A673 (cell line): ENCODE measurements at regions not wholly inside any gene's neighbourhood (a gene's known extent, or its start where the extent isn't known, plus 50 kb on each side); places are given as distances from the start of the nearest gene placed in this dataset.

Source experiments
- BruUV-seq: library from RNA; stranded (reverse); fragments of 400-500 nt; replicated peaks from 2 replicates; lab custom pipeline; 2021; lab: Mats Ljungman, UMichigan
- CTCF ChIA-PET: fragments of 300-600 bp; sonication (Branson Sonifier 250); formaldehyde crosslinking; loops from one replicate; lab custom pipeline; 2022; ENCODE audit warnings: antibody characterized with exemption; lab: Charles Lee
- POLR2A ChIA-PET: fragments of 300-600 bp; sonication (Branson Sonifier 250); formaldehyde crosslinking; loops from one replicate; lab custom pipeline; 2022; ENCODE audit warnings: antibody characterized with exemption; ENCODE audit not compliant: low non-redundant PET; lab: Charles Lee
- DNase-seq: peaks from one replicate; pipeline ENCODE4 v3.0.0-alpha.2; 2015; ENCODE audit warnings: low spot score
- H3K27ac ChIP-seq: fragments of 200-600 bp; sonication (generic); 2 replicates; pipeline ENCODE4 v1.5.1; 2016; ENCODE audit warnings: mixed run types, low read depth, mild to moderate bottlenecking, mixed read lengths, antibody characterized with exemption, low read length; ENCODE audit not compliant: poor library complexity, severe bottlenecking
- H3K27me3 ChIP-seq: fragments of 200-600 bp; sonication (generic); replicated peaks from 2 replicates; pipeline ENCODE4 v1.6.1; 2017; ENCODE audit warnings: mixed run types, low read depth, mild to moderate bottlenecking, mixed read lengths, antibody characterized with exemption, low read length; ENCODE audit not compliant: insufficient read depth, poor library complexity
- H3K36me3 ChIP-seq: fragments of 200-600 bp; sonication (generic); 2 replicates; pipeline ENCODE4 v1.6.1; 2016; ENCODE audit warnings: mixed run types, mild to moderate bottlenecking, mixed read lengths, antibody characterized with exemption, low read length; ENCODE audit not compliant: insufficient read depth, poor library complexity, severe bottlenecking
- H3K4me1 ChIP-seq: fragments of 200-600 bp; sonication (generic); 2 replicates; pipeline ENCODE4 v1.6.1; 2017; ENCODE audit warnings: mixed run types, mild to moderate bottlenecking, mixed read lengths, antibody characterized with exemption, low read length; ENCODE audit not compliant: insufficient read depth, poor library complexity, severe bottlenecking
- H3K4me3 ChIP-seq: fragments of 200-600 bp; sonication (generic); 2 replicates; pipeline ENCODE4 v1.5.1; 2016; ENCODE audit warnings: low read depth, mixed run types, mild to moderate bottlenecking, mixed read lengths, low read length; ENCODE audit not compliant: poor library complexity, severe bottlenecking
- H3K9me3 ChIP-seq: fragments of 200-600 bp; sonication (generic); 2 replicates; pipeline ENCODE4 v1.6.1; 2016; ENCODE audit warnings: mixed run types, low read depth, mild to moderate bottlenecking, mixed read lengths, antibody characterized with exemption, low read length; ENCODE audit not compliant: poor library complexity, severe bottlenecking
- EZH2 ChIP-seq: fragments of 200-600 bp; sonication (generic); IDR thresholded peaks from 2 replicates; pipeline ENCODE4 v1.6.1; 2017; ENCODE audit warnings: borderline replicate concordance, low read depth, mild to moderate bottlenecking, mixed read lengths, antibody characterized with exemption, low read length; ENCODE audit not compliant: poor library complexity, severe bottlenecking
- intact Hi-C: fragments of 100-400 bp; cut with micrococcal nuclease; formaldehyde crosslinking; loops from one replicate; pipeline ENCODE4 v1.10.0; 2022; ENCODE audit not compliant: unreplicated experiment
- TF ChIP-seq, protein P1 (sequence below): fragments of 300-800, 200-600 bp; sonication (generic); conservative IDR thresholded peaks from 2 replicates; pipeline ENCODE4 v1.5.1; 2017; ENCODE audit warnings: low read depth, mild to moderate bottlenecking, antibody characterized with exemption, low read length, moderate library complexity, mixed read lengths

DNA sequence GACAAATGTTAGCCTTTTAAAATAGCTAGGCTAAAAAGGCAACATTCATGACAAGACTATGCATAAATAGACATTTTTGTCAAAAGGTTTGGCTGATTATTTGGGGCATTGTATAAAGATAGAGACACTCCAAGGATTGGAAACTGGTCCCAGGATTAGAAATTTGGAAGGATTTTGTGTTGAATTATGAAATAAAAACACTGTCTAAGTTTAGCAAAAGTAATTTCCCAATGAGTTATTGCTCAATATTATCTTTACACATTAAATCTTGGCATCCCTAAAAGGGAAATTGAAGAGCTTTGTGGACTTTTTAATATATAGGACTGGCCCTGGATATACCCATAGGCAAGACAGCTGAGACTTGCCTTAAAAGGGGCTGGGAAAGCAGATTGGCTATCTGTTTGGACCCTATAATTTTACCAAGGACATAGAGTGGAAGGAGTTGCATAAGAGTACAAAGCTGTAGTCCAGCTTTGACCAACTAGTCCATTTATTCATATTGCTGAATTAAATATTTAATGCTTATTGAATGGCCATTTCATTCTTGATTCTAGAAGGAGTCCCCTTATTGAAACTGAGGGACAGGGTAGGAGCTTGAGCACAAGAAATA lies 382.7 kb downstream of the METTL15 start:
- H3K27me3 ChIP-seq = no peaks in the 10 kb centered on the region
- DNase-seq = no peak
- ChIA-PET CTCF (interaction anchor here (0.6 kb wide), 2 partner anchors 62 to 796 kb away, joined by 3 to 4 read pairs; no protein-coding TSS in a partner anchor), POLR2A (no interaction called here)
- H3K4me3 ChIP-seq = no peak overlapping the region
- H3K4me1 ChIP-seq = no peaks in the 10 kb centered on the region
- H3K36me3 ChIP-seq = no peaks in the 10 kb centered on the region
- intact Hi-C loops = no loop called here
- BruUV-seq = no TSS peak
- TF ChIP-seq, protein P1, sequence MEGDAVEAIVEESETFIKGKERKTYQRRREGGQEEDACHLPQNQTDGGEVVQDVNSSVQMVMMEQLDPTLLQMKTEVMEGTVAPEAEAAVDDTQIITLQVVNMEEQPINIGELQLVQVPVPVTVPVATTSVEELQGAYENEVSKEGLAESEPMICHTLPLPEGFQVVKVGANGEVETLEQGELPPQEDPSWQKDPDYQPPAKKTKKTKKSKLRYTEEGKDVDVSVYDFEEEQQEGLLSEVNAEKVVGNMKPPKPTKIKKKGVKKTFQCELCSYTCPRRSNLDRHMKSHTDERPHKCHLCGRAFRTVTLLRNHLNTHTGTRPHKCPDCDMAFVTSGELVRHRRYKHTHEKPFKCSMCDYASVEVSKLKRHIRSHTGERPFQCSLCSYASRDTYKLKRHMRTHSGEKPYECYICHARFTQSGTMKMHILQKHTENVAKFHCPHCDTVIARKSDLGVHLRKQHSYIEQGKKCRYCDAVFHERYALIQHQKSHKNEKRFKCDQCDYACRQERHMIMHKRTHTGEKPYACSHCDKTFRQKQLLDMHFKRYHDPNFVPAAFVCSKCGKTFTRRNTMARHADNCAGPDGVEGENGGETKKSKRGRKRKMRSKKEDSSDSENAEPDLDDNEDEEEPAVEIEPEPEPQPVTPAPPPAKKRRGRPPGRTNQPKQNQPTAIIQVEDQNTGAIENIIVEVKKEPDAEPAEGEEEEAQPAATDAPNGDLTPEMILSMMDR = no peak
- no peak for TF ChIP-seq EZH2
- no peak overlapping the region for H3K27ac ChIP-seq
- H3K9me3 ChIP-seq = peaks cover 10% of the 10 kb centered on the region

DNA sequence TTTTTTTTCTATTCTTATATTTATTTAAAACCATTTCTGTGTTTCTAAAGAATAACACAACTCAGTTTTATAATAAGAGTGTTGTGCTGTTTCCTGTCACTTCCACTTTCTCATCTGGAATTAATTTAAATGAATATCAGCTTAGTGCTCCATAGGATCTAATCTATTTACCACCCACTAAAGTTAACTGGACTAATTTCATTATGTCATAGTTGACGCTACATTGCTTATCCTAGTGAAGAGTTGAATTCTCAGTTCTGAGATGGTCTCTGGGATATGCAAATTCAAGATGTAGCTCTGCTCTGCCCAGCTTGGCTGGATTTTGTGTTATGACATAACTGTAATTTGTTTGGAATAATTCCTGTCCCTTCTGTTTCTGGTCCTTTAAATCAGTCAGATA lies 380.1 kb downstream of the METTL15 start:
- BruUV-seq = no TSS peak

DNA sequence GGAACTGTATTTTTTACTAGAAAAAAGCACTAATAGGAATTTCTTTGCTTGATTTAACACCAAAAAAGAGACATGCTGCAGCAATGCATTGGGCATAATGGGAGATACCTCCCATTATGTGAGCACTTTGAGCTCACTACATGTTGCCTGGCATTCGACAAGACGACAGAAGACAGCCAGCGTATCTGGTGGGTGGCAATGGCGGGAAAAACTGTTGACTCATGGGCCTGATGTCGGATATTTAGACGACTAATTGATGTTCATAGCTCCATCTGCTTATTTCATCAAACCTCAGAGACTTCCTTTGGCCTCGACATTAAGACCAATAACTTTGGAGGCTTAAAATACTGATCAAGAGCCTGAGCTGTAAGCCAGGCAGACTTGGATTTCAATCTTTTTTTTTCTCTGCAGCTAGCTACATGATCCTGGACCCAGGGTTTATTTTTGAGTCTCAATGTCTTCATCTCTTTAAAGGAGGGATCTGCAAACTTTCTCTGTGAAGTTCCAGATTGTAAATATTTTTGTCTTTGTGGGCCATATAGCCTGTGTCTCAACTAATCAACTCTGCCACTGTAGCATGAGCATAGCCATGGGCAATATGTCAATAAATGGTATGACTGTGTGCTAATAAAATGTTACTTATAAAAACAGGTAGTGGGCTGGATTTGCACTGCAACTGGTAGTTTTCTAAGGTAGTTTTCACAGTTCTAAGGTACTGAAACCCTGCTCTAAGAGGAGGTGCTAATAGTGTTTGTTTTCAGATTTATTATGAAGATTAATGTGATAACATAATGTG lies 375.1 kb downstream of the METTL15 start:
- ChIA-PET POLR2A (interaction anchor here (0.6 kb wide), 2 partner anchors 28 to 49 kb away, joined by 3 to 9 read pairs; no protein-coding TSS in a partner anchor), CTCF (no interaction called here)
- DNase-seq = no peak
- Histone ChIP-seq H3K4me1 (no peaks in the 10 kb centered on the region), H3K36me3 (no peaks in the 10 kb centered on the region), H3K9me3 (no peaks in the 10 kb centered on the region), H3K27me3 (peaks cover 40% of the 10 kb centered on the region), H3K4me3 (no peak overlapping the region), H3K27ac (no peak overlapping the region)
- no peak for TF ChIP-seq EZH2
- TF ChIP-seq, protein P1 = no peak
- intact Hi-C loops = no loop called here
- BruUV-seq = no TSS peak

More for the DNA sequence above, 380.1 kb downstream of the METTL15 start:
- TF ChIP-seq, protein P1 = no peak
- no peak for TF ChIP-seq EZH2
- intact Hi-C loops = no loop called here
- Histone ChIP-seq H3K9me3 (no peaks in the 10 kb centered on the region), H3K27ac (no peak overlapping the region), H3K4me3 (no peak overlapping the region), H3K27me3 (no peaks in the 10 kb centered on the region), H3K4me1 (no peaks in the 10 kb centered on the region), H3K36me3 (no peaks in the 10 kb centered on the region)
- CTCF ChIA-PET = no interaction called here
- POLR2A ChIA-PET = interaction anchor here (0.6 kb wide), 1 partner anchor 66 kb away, joined by 3 read pairs; no protein-coding TSS in a partner anchor
- peak; percentile 55 for DNase-seq
